ENCODE measurements at regions not wholly inside any gene's neighbourhood (a gene's known extent, or its start where the extent isn't known, plus 50 kb on each side); places are given as distances from the start of the nearest gene placed in this dataset.

GRCh38 chr2:104774631-104775030 lies 79.3 kb upstream of the POU3F3 start:
- Mint-ChIP-seq H3K27me3 (peaks cover 7% of the 10 kb centered on the region), H3K4me1 (no peaks in the 10 kb centered on the region), H3K9me3 (no peaks in the 10 kb centered on the region), H3K27ac (no peak overlapping the region), H3K4me3 (no peak overlapping the region), H3K36me3 (ENCODE audit: low read depth) (no peaks in the 10 kb centered on the region)
- ChIA-PET POLR2A (no interaction called here), CTCF (no interaction called here)
- no peak for TF ChIP-seq CTCF (IDR thresholded peaks at IDR 0.05)
- ATAC-seq (ENCODE audit: low read depth) = no peak
- no peak for DNase-seq
- intact Hi-C loops (cut with micrococcal nuclease) = no loop called here

GRCh38 chr2:104777721-104778120 lies 76.2 kb upstream of the POU3F3 start:
- no peak for ATAC-seq (ENCODE audit: low read depth)
- no peaks in the 10 kb centered on the region for H3K36me3 Mint-ChIP-seq (ENCODE audit: low read depth)
- no peak for TF ChIP-seq CTCF (IDR thresholded peaks at IDR 0.05)
- H3K27ac Mint-ChIP-seq = no peak overlapping the region
- H3K4me1 Mint-ChIP-seq = no peaks in the 10 kb centered on the region
- DNase-seq = no peak
- H3K4me3 Mint-ChIP-seq = no peak overlapping the region
- POLR2A ChIA-PET = no interaction called here
- H3K27me3 Mint-ChIP-seq = peaks cover 3% of the 10 kb centered on the region
- H3K9me3 Mint-ChIP-seq = no peaks in the 10 kb centered on the region
- CTCF ChIA-PET = no interaction called here
- intact Hi-C loops (cut with micrococcal nuclease) = no loop called here

- no peaks in the 10 kb centered on the region for H3K36me3 Mint-ChIP-seq (ENCODE audit: low read depth)
- ChIA-PET POLR2A (no interaction called here), CTCF (no interaction called here)
- H3K27me3 Mint-ChIP-seq = peaks cover 5% of the 10 kb centered on the region
- no peak for TF ChIP-seq CTCF (IDR thresholded peaks at IDR 0.05)
- H3K27ac Mint-ChIP-seq = no peak overlapping the region
- H3K9me3 Mint-ChIP-seq = no peaks in the 10 kb centered on the region
- no peaks in the 10 kb centered on the region for H3K4me1 Mint-ChIP-seq
- DNase-seq (no peak), ATAC-seq (ENCODE audit: low read depth) (no peak)
- H3K4me3 Mint-ChIP-seq = no peak overlapping the region
- intact Hi-C loops (cut with micrococcal nuclease) = no loop called here
Observed at GRCh38 chr2:104781151-104781550, 72.8 kb upstream of the POU3F3 start.

GRCh38 chr2:104784264-104784663 lies 69.7 kb upstream of the POU3F3 start:
- ChIA-PET POLR2A (no interaction called here), CTCF (no interaction called here)
- Mint-ChIP-seq H3K4me1 (no peaks in the 10 kb centered on the region), H3K36me3 (ENCODE audit: low read depth) (no peaks in the 10 kb centered on the region), H3K27ac (no peak overlapping the region), H3K27me3 (peaks cover 2% of the 10 kb centered on the region), H3K9me3 (no peaks in the 10 kb centered on the region), H3K4me3 (no peak overlapping the region)
- no peak for ATAC-seq (ENCODE audit: low read depth)
- DNase-seq = no peak
- no peak for TF ChIP-seq CTCF (IDR thresholded peaks at IDR 0.05)
- intact Hi-C loops (cut with micrococcal nuclease) = no loop called here

- DNase-seq = no peak
- no peak for TF ChIP-seq CTCF (IDR thresholded peaks at IDR 0.05)
- ATAC-seq (ENCODE audit: low read depth) = no peak
- Mint-ChIP-seq H3K27ac (no peak overlapping the region), H3K9me3 (no peaks in the 10 kb centered on the region), H3K4me3 (no peak overlapping the region), H3K4me1 (no peaks in the 10 kb centered on the region), H3K27me3 (peaks cover 2% of the 10 kb centered on the region), H3K36me3 (ENCODE audit: low read depth) (no peaks in the 10 kb centered on the region)
- ChIA-PET CTCF (no interaction called here), POLR2A (no interaction called here)
- intact Hi-C loops (cut with micrococcal nuclease) = no loop called here
Observed at GRCh38 chr2:104786204-104786603, 67.7 kb upstream of the POU3F3 start.
